CMK (cell line): ENCODE measurements at regions not wholly inside any gene's neighbourhood (a gene's known extent, or its start where the extent isn't known, plus 50 kb on each side); places are given as distances from the start of the nearest gene placed in this dataset.

ENCODE experiments used
- DNase-seq: peaks from one replicate; pipeline ENCODE4 v3.0.0-alpha.2; 2010; ENCODE audit warnings: low read depth

DNA sequence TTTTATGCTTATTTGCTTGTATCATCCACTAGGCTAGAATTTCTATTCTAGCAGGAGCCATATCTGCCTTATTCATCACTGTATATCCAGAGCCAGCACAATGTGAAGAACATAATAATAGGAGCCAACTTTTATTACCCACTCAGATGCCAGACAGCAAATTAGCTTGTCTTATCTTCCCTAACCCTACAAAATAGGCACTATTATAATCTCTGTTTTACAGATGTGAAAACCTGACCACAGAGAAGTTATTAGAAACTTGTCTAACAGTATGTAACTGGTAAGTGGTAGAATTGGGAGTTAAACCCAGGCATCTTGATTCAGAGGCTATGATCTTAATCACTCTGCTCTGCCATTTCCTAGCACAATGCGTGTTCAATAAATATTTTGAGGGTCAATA is 579.5 kb downstream of the CAAP1 start:
- DNase-seq: peak; percentile 56

DNA sequence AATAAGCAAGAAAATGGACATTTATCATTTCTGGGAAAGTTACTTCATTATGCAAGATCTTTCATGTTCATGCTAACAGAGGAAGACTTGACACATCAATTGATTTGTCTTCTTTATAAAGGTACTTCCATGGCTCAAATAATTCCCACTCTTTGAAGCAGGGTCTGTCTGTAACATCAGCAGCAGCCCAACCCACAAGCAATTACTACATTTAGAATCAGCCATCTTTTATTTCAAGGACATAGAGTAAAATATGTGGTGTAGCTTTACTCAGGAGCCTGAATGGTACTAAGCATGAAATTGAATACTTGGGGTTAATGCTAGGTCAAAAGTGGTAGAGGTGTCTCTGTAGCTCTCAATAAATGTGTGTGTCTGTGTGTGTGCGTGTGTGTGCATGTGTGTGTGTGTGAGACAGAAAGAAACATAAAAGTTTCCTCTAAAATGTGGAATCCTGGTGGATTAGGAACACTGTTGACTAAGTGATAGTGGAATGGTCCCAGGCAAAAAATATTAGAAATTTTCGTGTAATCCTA is 581.1 kb downstream of the CAAP1 start:
- no peak for DNase-seq

DNA sequence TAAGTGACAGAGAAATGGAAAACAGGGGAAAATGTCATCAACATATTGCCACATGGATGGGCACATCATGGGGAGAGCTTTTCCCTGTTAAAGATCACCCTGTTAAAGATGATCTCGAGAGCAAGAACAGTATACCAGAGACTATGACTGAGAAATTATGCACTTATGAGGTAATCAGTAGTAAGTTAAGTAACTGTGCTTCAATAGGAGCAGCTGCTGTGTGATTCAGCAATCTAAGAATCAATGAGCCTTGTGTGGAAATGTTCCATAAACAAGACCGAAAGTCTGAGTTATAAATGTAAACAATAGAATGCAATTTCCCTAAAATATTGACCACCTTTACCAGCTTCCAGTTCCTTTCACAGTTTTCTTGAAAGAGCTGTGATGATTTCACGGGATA is 582.3 kb downstream of the CAAP1 start:
- DNase-seq: no peak

DNA sequence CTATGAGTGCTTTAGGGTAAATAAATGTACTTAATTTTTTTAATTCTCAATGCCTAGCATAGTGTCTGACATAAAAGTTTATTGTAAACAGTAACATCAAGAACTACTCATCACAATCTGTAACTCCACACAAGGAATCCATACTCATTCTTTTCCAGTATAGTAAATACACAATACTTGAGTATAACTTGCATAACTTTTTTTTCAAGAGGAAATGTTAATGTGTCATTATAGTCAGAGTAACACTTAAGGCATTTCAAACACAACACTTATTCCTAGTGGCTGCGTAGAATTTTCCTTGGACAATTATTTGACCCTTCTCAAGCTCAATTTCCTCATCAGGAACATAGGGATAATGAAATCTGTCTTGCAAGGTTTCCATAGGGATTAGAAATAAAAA is 584.3 kb downstream of the CAAP1 start:
- DNase-seq: no peak

DNA sequence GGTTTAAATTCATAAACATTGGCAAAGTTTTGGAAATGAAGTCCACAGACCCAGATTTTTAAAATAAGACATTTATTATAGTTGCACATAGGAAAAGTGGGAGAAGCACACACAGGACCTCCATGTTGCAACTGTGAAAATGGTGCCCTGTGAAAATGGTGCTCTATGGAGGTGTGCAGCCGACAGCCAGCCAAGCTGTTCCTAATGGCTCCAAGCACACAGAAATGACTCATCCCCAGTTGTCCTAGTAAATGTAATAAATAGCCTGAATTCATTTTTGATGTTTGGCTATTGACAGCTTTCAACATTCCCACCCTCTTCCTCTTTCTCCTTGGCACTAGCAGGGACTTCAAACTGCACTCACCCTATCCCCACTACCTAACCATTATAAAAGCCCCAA is 590.9 kb downstream of the CAAP1 start:
- DNase-seq: no peak

DNA sequence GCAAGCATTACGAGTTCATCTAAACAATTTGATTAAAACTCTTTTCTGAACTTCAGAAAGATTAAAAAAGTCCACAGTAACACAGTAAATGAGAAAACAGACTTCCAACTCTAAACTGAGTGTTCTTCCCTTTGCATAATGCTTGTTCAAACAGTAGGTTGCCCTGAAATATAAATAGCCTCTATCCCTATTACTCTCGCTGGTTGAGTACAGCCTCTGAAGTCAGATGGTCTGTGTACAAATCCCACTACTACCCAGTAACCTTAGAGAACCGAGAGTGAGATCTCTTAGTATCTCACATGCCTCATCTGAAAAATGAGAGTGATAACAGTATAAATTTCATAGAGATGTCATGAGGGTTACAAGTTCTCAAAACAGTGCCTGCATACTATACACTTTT is 591.6 kb downstream of the CAAP1 start:
- DNase-seq: no peak

DNA sequence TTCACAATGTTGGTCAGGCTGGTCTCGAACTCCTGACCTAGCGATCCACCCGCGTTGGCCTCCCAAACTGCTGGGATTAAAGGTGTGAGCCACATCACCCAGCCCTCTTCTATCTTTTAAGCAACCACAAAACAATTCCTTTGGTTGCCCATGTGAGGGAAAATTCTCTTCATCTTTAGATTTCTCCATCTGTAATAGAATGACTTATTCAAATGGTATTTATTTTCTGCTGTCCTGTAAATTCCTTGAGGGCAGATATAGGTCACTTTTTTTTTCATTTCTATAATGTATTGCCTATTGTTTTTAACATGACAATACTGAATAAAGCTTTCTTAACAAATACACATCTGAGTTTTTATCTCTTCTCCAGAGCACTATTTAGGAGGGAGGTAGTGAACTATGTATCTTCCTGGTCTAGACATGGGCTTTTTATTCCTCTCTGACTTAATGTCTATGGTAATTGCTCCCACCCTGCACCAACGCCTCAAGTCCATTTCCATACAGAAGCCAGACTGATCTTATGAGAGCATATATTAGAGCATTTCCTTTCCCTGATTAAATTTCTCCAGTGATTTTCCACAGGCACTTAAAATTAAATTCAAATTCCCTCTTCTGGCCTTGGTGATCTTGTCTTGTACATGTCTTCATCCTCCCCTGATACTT is 595.6 kb downstream of the CAAP1 start:
- DNase-seq: no peak

DNA sequence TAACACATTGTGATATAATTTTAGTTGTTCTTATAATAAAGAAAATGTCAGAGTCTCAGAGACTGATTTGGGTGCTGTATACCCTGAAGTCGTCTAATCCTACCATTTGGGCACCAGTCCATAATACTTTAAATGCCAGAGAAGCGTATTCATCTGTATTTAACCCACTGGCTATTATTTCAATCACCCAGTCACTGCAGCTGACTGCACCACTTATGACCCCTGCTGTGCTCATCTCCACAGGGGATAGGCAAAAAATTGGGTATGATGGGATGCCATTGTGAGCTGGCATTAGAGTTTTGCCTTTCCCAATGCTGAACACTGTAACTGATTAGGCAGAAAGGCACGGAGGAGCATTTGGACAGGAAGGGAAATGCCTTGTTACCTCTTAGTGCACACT is 599.7 kb downstream of the CAAP1 start:
- DNase-seq: no peak

DNA sequence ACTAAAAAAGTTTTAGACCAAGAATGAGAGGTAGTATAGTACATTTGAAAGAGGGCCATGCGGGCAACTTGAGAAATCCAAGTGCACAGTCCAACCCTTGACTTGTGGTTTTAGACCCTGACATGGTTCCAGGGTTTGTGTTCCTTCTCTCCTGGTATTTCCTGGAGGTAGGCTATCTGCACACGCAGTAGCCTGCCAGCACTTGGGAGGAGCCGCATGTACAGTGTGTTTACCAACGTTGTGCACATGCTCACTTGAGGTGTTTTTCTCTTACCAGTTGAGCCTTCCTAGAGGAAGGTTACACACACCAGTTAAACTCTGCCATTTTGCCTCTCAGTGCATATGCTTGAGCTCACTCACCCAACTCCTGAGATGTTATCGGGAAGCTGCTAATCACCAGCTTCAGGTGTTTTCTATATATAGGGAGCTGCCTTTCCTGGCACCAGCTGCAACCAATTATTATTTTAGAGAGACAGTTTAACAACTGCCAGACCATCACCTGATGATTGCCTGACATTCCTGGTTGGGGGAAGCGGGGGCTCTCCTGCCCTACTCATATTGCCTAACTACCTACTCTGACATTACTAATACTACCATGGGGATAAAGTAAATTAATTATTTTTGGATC is 593.4 kb upstream of the TUSC1 start:
- DNase-seq: no peak

DNA sequence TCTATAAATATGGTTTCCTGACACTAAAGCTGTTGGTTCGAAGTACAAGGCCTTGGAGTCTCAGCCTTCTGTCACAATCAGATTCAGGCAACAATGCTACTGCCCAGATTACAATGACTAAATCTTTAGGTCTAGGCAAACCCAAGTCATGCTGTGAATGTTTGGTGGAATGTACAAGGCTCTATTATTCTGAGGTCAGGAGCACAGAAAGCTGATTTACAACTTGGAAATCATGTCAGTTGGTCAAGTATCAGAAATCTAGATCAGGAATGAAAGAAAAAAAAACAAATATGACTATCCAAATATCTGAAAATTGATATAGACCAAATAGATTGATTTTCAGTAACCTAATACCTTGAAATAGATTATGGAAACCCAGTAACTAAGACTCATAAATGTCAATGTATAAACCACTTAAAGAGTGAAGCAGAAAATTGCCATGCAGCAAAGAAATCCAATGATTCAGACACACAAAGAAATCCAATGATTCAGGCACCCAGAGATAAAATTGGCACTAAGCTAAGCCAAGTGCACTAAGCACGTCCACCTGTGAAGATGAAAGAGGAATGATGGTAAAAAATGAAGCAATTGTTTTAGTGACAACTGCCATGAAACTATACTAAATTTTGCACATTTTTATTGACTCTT is 588.0 kb upstream of the TUSC1 start:
- DNase-seq: no peak

DNA sequence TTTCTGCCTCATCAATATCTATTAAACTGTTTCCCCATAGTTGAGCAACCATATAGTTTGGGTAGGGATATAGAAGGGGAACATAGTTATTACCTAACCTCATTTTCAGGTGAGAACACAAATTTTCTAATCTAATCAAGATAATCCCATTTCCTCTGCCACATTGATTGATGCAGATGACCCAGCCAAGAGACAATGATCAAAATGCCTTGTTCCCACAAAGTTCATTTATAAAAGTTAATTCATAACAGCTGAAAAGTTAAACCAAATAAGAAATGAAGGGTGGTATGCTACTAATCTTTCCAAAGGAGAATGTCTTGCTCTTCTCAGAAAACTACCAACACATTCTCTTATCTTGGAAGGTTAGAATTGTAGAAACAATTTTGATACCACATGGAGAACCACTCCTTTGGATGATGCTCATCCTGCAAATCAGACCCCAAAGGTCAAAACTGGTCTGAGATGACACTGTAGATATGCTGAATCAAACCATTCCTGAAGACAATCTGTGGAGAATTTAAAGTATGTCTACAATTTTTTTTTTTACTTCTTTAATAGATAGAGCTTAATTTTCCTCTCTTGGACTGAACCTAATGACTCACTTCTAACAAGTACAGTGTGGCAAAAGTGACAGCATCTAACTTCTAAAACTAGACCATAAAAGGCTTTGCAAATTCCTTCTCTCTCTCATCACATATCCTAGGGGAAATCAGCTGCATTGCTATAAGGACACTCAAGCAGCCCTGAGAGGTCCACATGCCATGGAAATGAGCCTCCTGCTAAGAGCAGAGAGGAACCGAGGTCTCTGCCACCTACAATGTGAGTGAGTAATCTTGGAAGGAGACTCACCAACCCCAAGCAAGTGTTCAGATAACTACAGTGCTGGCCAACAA is 586.7 kb upstream of the TUSC1 start:
- no peak for DNase-seq

DNA sequence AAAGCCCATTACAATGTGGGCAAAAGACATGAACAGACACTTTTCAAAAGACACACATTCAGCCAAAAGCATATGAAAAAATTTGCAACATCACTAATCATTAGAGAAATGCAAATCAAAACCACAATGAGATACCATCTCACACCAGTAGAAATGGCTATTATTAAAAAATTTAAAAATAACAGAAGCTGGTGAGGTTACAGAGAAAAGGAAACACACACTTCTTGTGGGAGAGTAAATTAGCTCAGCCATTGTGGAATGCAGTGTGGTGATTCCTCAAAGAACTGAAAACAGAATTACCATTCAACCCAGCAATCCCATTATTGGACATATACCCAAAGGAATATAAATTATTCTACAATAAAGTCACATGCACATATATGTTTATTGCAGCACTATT is 585.2 kb upstream of the TUSC1 start:
- no peak for DNase-seq

DNA sequence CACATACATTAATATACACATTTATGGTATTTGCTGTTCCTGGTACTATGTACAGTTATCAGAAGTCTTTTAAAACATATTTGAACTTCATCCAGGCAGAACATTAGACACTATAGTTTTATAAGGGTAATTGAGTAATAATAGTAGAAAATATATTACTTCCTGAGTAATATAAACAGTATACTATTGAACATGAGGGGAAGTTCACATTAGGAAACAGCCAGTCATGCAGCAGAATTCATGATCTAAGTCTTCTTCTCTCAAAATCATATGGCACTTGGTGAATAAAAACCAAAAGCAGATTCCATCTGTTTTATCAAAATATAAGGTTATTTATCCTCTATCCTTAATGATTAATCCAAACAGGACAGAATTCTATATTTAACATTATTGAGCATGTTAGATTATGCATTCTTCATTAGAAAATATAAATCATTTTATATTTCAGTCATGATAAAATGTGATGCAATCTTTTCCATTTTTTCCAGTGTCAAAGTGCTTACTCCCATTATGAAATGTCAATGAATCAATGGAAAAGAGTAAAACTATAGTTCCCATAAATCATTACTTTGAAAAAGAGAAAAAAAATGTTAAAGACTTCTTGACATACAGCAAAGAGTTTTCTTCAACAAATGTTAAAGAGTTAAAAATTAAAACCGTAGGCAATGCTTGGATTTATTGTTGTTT is 584.3 kb upstream of the TUSC1 start:
- no peak for DNase-seq

DNA sequence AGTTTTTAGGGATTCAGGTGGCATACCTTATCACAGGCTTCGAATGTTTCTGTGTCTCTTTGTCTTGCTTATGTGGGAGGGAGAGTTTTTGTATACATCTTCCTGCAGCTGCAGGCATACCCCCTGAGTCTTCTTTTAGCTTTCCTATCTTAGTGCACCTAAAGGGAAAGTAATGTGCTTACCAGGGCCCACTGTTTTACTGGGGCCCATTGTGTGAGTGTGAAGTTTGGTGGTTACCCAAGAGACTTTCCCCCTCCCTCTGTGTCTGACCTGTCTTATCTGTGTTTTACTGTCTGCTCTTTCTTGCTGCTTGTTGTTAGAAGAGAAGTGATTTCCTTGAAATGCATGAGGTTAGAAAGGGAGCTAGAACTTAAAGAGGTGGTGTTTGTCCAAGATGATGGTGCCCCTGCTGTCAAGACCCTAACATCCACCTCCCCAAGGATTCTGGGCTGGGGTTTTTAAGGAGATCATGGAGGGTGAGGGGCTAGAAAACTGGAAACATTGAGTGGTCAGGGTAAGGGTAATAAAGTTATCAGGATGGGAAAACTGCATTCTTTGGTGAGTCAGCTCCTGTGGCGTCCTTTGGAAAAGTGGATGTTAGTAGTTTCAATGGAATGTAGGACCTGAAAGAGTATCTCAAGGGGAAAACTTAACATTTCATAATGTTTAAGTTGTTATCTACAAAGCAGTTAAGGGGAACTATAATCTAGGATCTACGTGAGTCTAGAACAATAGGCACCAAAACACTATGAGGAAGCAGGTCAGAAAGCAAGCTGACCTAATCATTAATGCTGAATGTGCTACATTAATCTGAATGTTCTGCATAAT is 583.5 kb upstream of the TUSC1 start:
- DNase-seq: no peak

DNA sequence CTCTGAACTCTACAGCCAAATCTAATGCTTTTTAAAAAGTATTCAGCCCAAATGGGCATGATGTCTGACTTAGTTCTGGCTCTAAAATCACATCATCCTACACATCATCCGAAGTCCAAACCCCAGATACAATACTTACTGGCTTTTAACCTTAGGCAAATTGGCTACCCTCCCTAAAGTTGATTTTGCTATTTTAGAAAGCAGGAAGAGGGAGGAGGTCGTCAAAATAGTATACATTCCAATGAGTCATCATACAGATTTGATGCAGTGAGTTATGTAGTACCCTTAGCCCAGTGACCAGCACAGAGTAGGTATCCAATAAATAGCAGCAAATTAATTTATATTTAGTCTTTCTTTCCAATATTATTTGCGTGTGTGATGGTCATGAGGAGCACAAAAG is 582.0 kb upstream of the TUSC1 start:
- no peak for DNase-seq

DNA sequence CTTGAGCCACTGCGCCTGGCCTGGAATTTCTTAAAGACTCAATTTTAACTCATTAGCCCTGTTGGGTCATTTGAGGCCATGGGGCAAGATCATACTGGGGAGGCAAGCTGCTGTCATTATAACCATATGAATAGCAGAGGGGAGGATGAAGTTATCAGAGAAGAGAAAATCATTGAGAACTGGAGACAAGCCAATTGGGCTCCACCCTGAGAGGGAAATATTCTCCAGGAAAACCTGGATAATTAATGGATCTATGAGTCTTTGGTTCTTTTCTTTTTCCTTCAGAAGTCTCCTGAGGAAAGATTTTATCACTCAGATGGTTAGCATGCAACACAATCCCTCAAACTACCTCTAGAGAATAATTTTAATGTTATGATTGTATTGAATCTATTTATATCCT is 569.6 kb upstream of the TUSC1 start:
- no peak for DNase-seq

DNA sequence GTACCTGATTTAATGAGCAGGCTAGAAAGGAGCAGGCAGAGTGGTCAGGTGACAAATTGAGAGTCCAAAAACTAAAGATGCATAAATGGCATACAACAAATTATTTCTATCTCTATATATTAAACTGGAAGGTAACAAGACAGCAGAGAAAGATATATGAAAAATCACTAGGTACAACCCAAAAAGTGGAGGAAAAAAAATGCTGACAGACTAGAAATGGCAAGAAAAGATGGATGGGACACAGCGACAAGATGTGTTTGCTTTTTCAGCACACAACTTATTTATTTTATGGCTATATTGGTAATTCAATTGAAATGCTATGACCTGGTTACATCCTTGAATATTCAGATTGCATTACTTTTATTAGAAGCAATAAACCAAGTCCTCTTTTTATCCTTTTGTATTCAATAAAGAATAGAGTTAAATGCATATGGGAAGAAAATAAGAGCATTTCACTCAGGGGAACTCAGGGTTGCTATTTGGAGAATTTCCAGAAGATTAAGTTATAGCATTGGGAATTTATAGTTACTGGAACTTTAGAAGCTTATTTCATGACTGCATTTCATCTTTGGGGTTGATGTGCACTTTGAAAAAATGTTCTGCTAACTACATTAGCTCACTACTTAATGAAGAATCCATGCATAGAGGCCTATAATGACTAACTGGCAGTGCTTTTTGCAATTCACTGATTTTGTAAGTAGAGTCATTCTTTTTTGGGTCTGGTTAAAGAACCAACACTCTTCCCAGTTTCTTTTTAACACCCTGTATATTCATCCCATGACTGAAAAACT is 566.6 kb upstream of the TUSC1 start:
- DNase-seq: no peak

DNA sequence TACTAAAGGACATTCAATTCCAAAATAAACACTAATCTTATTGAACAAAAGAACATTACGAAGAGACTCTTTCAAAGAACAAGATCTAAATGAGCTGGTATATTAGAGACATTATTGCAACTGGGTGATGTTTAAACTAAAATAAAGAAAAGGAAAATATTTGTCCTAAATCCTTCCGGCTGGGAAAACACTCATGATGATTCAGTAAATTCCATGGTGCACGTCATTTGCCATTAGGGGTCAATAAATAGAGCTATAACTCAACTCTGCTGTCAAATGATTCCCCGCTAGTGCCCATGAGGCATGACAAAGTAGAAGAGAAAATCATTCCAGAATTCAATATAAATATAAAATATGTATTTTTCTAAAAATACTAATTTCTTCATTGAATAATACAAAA is 565.5 kb upstream of the TUSC1 start:
- DNase-seq: no peak

DNA sequence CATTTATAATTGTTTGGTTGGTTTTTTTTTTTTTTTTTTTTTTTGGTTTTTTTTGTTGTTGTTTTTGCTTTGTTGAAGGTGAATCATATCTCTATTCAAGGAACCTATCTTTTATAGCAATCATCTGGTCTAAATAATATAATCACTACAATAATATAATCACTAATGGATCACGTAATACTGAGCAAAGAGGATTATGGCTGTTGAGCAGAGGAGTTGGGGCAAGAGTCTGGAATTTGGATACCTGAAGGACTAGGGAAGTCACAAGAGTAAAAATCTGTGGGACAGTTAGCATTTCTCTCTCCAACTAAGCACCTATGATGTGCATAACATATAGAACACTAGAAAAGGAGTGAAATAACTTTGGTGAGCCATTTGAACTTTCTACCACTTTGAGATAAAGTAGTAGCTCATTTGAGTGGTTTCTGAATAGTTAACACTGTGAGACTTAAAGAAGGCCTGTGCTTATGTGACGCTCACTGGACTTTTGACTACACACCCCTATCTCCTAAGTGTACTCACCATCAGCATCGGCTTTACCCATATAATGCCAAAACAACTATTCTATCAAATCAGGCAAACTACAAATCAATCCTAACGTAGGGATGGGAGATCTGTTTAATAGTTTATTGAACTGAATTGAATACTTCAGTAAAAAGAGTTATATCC is 564.9 kb upstream of the TUSC1 start:
- no peak for DNase-seq

DNA sequence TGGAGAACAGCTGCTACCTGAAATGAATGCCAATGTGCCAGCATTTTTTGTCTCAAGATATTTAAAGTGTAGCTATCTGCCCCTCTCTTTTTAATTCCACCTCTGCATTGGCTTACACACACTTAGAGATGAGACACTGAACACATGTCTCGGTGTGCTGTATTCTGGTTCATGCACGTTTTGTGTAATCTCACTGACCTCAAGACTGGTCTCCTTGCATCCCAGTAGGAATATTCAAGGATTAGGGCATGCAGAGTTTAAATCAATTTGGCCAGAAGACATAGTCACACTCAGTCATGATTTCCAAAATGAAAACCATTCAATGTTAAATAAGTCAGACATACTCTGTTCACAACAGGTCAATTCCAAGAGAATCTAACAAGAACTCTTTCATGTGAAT is 561.8 kb upstream of the TUSC1 start:
- no peak for DNase-seq
